Mesenchymal stem cell (in vitro differentiated cells and primary cell): ENCODE measurements at regions not wholly inside any gene's neighbourhood (a gene's known extent, or its start where the extent isn't known, plus 50 kb on each side); places are given as distances from the start of the nearest gene placed in this dataset.

ENCODE experiments used
- DNase-seq: peaks from one replicate; pipeline ENCODE4 v3.0.0-alpha.2; 2013
- H2AFZ ChIP-seq: one replicate; pipeline ENCODE4 v1.6.1; 2013; ENCODE audit warnings: low read depth, mild to moderate bottlenecking, control low read depth, inconsistent platforms, low read length, moderate library complexity
- H2AK5ac ChIP-seq: 2 replicates; pipeline ENCODE4 v1.6.1; 2013; ENCODE audit warnings: low read length, moderate library complexity, mild to moderate bottlenecking, inconsistent platforms; ENCODE audit not compliant: severe bottlenecking
- H2BK120ac ChIP-seq: one replicate; pipeline ENCODE4 v1.6.1; 2013; ENCODE audit warnings: low read depth, mild to moderate bottlenecking, inconsistent platforms, low read length, moderate library complexity
- H2BK12ac ChIP-seq, 2 experiments: one replicate each; pipeline ENCODE4 v1.6.1; 2013; ENCODE audit warnings: inconsistent platforms in 2 of 2, low read length in 2 of 2, mild to moderate bottlenecking in 2 of 2, moderate library complexity in 2 of 2, control low read depth in 1 of 2
- H2BK15ac ChIP-seq: one replicate; pipeline ENCODE4 v1.6.1; 2013; ENCODE audit warnings: mild to moderate bottlenecking, low read depth, inconsistent platforms; ENCODE audit not compliant: poor library complexity, severe bottlenecking
- H2BK5ac ChIP-seq: 2 replicates; pipeline ENCODE4 v1.6.1; 2013; ENCODE audit warnings: low read depth, mild to moderate bottlenecking, low read length, control low read depth, inconsistent platforms; ENCODE audit not compliant: poor library complexity, severe bottlenecking
- H3K14ac ChIP-seq, 2 experiments: one replicate each; pipeline ENCODE4 v1.6.1; 2013; ENCODE audit warnings: inconsistent platforms in 2 of 2, low read length in 2 of 2, control low read depth in 1 of 2, mild to moderate bottlenecking in 1 of 2, moderate library complexity in 1 of 2
- H3K18ac ChIP-seq, 2 experiments: one replicate each; pipeline ENCODE4 v1.6.1; 2013; ENCODE audit warnings: inconsistent platforms in 2 of 2, low read length in 2 of 2, control low read depth in 1 of 2, low read depth in 1 of 2, mild to moderate bottlenecking in 1 of 2
- H3K23ac ChIP-seq, 2 experiments: one replicate each; pipeline ENCODE4 v1.6.1; 2013; ENCODE audit warnings: inconsistent platforms in 2 of 2, low read length in 2 of 2, mild to moderate bottlenecking in 2 of 2, moderate library complexity in 2 of 2, control low read depth in 1 of 2
- H3K27ac ChIP-seq: 2 replicates; pipeline ENCODE4 v1.5.1; 2013; ENCODE audit warnings: mild to moderate bottlenecking, moderate library complexity, low read length, control low read depth, inconsistent platforms; ENCODE audit not compliant: poor library complexity, severe bottlenecking
- H3K27me3 ChIP-seq, 2 experiments: 2 replicates each; pipeline versions ENCODE4 v1.6.1 to v1.7.0; 2013; ENCODE audit warnings: low read length in 2 of 2, mild to moderate bottlenecking in 2 of 2, moderate library complexity in 2 of 2, control low read depth in 1 of 2, inconsistent platforms in 1 of 2; ENCODE audit not compliant: control insufficient read depth in 1 of 2, insufficient read depth in 1 of 2
- H3K36me3 ChIP-seq, 2 experiments: 2 replicates each; pipeline versions ENCODE4 v1.6.1 to v1.7.0; 2013; ENCODE audit warnings: low read length in 2 of 2, control low read depth in 1 of 2, inconsistent platforms in 1 of 2, low read depth in 1 of 2, mild to moderate bottlenecking in 1 of 2; ENCODE audit not compliant: insufficient read depth in 2 of 2, control insufficient read depth in 1 of 2
- H3K4ac ChIP-seq, 2 experiments: one replicate each; pipeline ENCODE4 v1.6.1; 2013; ENCODE audit warnings: inconsistent platforms in 2 of 2, low read length in 2 of 2, mild to moderate bottlenecking in 2 of 2, moderate library complexity in 2 of 2, control low read depth in 1 of 2, low read depth in 1 of 2
- H3K4me1 ChIP-seq: 2 replicates; pipeline ENCODE4 v1.6.1; 2013; ENCODE audit warnings: low read depth, low read length, control low read depth; ENCODE audit not compliant: control insufficient read depth, insufficient read depth
- H3K4me2 ChIP-seq: 2 replicates; pipeline ENCODE4 v1.6.1; 2013; ENCODE audit warnings: low read length, mild to moderate bottlenecking, inconsistent platforms; ENCODE audit not compliant: poor library complexity, severe bottlenecking
- H3K4me3 ChIP-seq, 2 experiments: 2 replicates each; pipeline versions ENCODE4 v1.5.1 to v1.7.0; 2013; ENCODE audit warnings: low read length in 2 of 2, mild to moderate bottlenecking in 2 of 2, control low read depth in 1 of 2, low read depth in 1 of 2; ENCODE audit not compliant: insufficient read depth in 1 of 2
- H3K79me1 ChIP-seq: replicated peaks from 2 replicates; pipeline ENCODE4 v1.6.1; 2013; ENCODE audit warnings: mild to moderate bottlenecking, control low read depth, low read length, inconsistent platforms; ENCODE audit not compliant: poor library complexity, severe bottlenecking
- H3K9ac ChIP-seq: 2 replicates; pipeline ENCODE4 v1.7.0; 2013; ENCODE audit warnings: mild to moderate bottlenecking, low read length, moderate library complexity
- H3K9me3 ChIP-seq: 2 replicates; pipeline ENCODE4 v1.7.0; 2013; ENCODE audit warnings: mild to moderate bottlenecking, low read length; ENCODE audit not compliant: control insufficient read depth
- H4K8ac ChIP-seq: one replicate; pipeline ENCODE4 v1.6.1; 2013; ENCODE audit warnings: inconsistent platforms, mild to moderate bottlenecking, low read length, moderate library complexity
- H4K91ac ChIP-seq: one replicate; pipeline ENCODE4 v1.6.1; 2013; ENCODE audit warnings: mild to moderate bottlenecking, low read length, inconsistent platforms
- WGBS: methylation state at CpG from one replicate; pipeline ENCODE4 v1.1.7; 2013; ENCODE audit warnings: mixed read lengths; 5-methylcytosine and 5-hydroxymethylcytosine counted together

- Histone ChIP-seq H3K9ac (no peak overlapping the region), H3K4ac (no peak overlapping the region), H3K79me1 (no peaks in the 10 kb centered on the region), H3K9me3 (no peaks in the 10 kb centered on the region), H3K14ac (no peak overlapping the region), H2BK12ac (no peak overlapping the region), H3K23ac (no peak overlapping the region), H2BK120ac (no peak overlapping the region), H3K4me3 (no peak overlapping the region), H3K27me3 (no peaks in the 10 kb centered on the region), H2AFZ (no peak overlapping the region), H2AK5ac (no peak overlapping the region), H3K27ac (no peak overlapping the region), H3K36me3 (no peaks in the 10 kb centered on the region), H3K4me2 (no peak overlapping the region), H3K4me1 (no peaks in the 10 kb centered on the region), H2BK15ac (no peak overlapping the region), H3K18ac (no peak overlapping the region), H4K8ac (no peak overlapping the region), H4K91ac (no peak overlapping the region), H2BK5ac (no peak overlapping the region)
- DNase-seq, result peak; percentile 12
Observed at GRCh38 chr12:84807249-84807648, 105.3 kb downstream of the SLC6A15 start.

- DNase-seq, result no peak
- no peak overlapping the region for H3K18ac ChIP-seq
- no peak overlapping the region for H3K4ac ChIP-seq
- no peak overlapping the region for H4K91ac ChIP-seq
- no peak overlapping the region for H4K8ac ChIP-seq
- no peaks in the 10 kb centered on the region for H3K4me1 ChIP-seq
- H3K9me3 ChIP-seq, result no peaks in the 10 kb centered on the region
- no peak overlapping the region for H3K9ac ChIP-seq
- H3K79me1 ChIP-seq, result no peaks in the 10 kb centered on the region
- 25% methylated on average over 1 of the region's 2 CpGs for WGBS
- no peak overlapping the region for H2AFZ ChIP-seq
- H2BK15ac ChIP-seq, result no peak overlapping the region
- no peak overlapping the region for H3K4me3 ChIP-seq
- no peak overlapping the region for H3K23ac ChIP-seq
- no peak overlapping the region for H3K4me2 ChIP-seq
- H3K14ac ChIP-seq, result no peak overlapping the region
- no peak overlapping the region for H2AK5ac ChIP-seq
- no peak overlapping the region for H2BK120ac ChIP-seq
- no peaks in the 10 kb centered on the region for H3K27me3 ChIP-seq
- H3K27ac ChIP-seq, result no peak overlapping the region
- H2BK5ac ChIP-seq, result no peak overlapping the region
- no peaks in the 10 kb centered on the region for H3K36me3 ChIP-seq
- H2BK12ac ChIP-seq, result no peak overlapping the region
Observed at GRCh38 chr12:84805474-84805858, 107.1 kb downstream of the SLC6A15 start.

- H2BK120ac ChIP-seq, result no peak overlapping the region
- 62% methylated on average over 5 of the region's 6 CpGs for WGBS
- H2AFZ ChIP-seq, result no peak overlapping the region
- no peaks in the 10 kb centered on the region for H3K79me1 ChIP-seq
- no peak overlapping the region for H3K4ac ChIP-seq
- H4K91ac ChIP-seq, result no peak overlapping the region
- H3K14ac ChIP-seq, result no peak overlapping the region
- H3K9me3 ChIP-seq, result no peaks in the 10 kb centered on the region
- no peak overlapping the region for H3K27ac ChIP-seq
- H2BK5ac ChIP-seq, result no peak overlapping the region
- no peaks in the 10 kb centered on the region for H3K36me3 ChIP-seq
- no peak for DNase-seq
- H2BK15ac ChIP-seq, result no peak overlapping the region
- H3K27me3 ChIP-seq, result no peaks in the 10 kb centered on the region
- H3K18ac ChIP-seq, result no peak overlapping the region
- H2BK12ac ChIP-seq, result no peak overlapping the region
- no peak overlapping the region for H2AK5ac ChIP-seq
- H3K9ac ChIP-seq, result no peak overlapping the region
- no peak overlapping the region for H3K23ac ChIP-seq
- H3K4me3 ChIP-seq, result no peak overlapping the region
- H4K8ac ChIP-seq, result no peak overlapping the region
- H3K4me1 ChIP-seq, result no peaks in the 10 kb centered on the region
- no peak overlapping the region for H3K4me2 ChIP-seq
Observed at GRCh38 chr12:84804691-84805473, 107.7 kb downstream of the SLC6A15 start.

DNA sequence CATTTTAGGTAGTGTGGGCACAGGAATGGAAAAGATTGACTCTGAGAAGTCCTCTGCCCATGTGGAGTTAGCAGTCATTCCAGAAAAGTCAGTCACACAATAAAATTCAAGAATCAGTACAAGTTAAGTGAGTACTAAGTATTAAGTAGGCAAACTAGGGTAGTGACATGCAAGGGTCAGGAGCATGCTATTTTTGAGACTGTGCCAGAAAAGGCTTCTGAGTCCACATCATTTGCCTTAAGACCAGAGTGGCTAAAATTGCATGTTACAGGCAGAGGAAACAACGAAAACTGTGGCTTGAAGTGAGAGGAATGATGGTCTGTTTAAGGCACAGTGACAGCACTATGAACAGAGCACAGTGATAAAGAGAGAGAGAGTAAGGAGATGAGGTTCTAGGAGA is 108.9 kb downstream of the SLC6A15 start:
- Histone ChIP-seq H3K27ac (no peak overlapping the region), H3K36me3 (no peaks in the 10 kb centered on the region), H3K14ac (no peak overlapping the region), H3K4ac (no peak overlapping the region), H3K4me1 (no peaks in the 10 kb centered on the region), H3K79me1 (no peaks in the 10 kb centered on the region), H3K9me3 (no peaks in the 10 kb centered on the region), H2BK120ac (no peak overlapping the region), H2BK5ac (no peak overlapping the region), H4K8ac (no peak overlapping the region), H3K18ac (no peak overlapping the region), H4K91ac (no peak overlapping the region), H3K27me3 (no peaks in the 10 kb centered on the region), H2BK12ac (no peak overlapping the region), H3K9ac (no peak overlapping the region), H2AK5ac (no peak overlapping the region), H3K4me2 (no peak overlapping the region), H3K23ac (no peak overlapping the region), H2AFZ (no peak overlapping the region), H2BK15ac (no peak overlapping the region), H3K4me3 (no peak overlapping the region)
- 51% methylated on average over 1 of the region's 1 CpG for WGBS
- DNase-seq, result no peak
